HG03565 (cell line): ENCODE measurements at regions not wholly inside any gene's neighbourhood (a gene's known extent, or its start where the extent isn't known, plus 50 kb on each side); places are given as distances from the start of the nearest gene placed in this dataset.
"Not testable (repeated sequence)": the region's sequence is repeated elsewhere in the genome, so short reads cannot be mapped to it uniquely, and the experiment has no call there.

ENCODE experiments used
- ATAC-seq: cut with Tn5 transposase; IDR thresholded peaks from one replicate; pipeline ENCODE4 v1.9.1; 2021; ENCODE audit warnings: mild to moderate bottlenecking, moderate library complexity; ENCODE audit not compliant: unreplicated experiment

DNA sequence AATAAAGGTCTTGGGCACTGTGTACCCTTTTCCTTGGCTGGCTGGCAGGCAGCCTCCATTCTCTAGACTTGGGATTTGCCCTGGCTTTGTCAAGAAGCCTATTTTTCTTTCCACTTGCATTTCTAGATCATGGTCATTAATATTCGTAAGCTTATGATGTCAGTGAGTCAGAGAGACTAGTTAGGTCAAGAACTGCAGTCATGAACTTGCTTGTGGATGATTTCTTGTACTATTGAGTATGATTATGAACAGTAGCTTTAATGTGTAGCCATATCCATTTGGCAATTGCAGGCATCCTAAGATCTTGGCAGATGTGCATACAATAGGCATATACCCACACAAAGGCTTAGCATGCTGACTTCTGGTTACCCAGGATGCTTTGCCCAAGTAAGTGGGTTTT is 186.8 kb upstream of the CLINT1 start:
- no peak for ATAC-seq

DNA sequence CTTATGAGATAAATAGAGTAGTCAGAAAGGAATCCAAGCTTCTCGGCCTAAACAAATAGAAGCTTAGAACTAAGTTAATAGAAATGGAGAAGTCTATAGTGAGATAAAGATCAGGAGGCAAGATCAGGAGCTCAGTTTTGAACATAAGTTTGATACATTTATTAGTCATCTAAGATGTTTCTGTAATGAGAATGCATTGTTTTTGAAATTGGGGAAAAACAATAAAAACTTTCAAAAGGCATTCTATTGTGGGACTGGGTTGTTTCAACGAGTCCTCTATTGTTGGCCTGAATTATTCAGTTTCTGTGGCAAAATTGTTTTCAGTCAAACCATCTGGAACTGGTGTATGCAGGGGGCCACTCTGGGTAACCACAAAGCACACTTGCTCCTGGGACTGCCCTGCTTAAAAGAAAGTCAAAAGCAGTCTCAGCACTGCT is 181.0 kb upstream of the CLINT1 start:
- peak; percentile 69 for ATAC-seq

DNA sequence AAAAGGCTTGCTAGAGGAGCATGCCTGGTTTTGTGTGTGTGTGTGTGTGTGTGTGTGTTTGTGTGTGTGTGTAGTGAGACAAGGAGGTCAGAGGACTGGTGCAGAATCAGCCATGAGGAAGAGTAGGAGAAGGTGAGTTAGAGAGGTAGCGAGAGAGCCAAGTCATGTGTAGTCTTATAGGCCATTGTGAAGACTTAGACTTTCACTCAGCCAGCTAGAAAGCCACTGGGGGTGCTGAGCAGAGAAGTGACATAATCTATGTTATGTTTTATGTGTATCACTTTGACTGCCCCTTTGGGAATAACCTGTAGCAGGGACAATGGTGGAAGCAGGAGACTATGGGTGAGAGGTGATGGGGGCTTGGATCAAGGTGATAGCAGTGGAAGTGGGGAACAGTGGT is 180.5 kb upstream of the CLINT1 start:
- peak; percentile 15 for ATAC-seq

DNA sequence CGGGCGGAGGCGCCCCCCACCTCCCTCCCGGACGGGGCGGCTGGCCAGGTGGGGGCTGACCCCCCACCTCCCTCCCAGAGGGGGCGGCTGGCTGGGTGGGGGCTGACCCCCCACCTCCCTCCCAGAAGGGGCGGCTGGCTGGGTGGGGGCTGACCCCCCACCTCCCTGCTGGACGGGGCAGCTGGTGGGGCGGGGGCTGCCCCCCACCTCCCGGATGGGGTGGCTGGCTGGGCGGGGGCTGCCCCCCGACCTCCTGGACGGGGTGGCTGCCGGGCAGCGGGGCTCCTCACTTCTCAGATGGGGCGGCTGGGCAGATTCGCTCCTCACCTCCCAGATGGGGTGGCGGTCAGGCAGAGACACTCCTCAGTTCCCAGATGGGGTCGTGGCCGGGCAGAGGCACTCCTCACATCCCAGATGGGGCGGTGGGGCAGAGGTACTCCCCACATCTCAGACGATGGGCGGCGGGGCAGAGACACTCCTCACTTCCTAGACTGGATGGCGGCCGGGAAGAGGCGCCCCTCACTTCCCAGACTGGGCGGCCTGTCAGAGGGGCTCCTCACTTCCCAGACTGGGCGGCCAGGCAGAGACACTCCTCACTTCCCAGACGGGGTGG is 178.1 kb upstream of the CLINT1 start:
- not testable (repeated sequence) for ATAC-seq

- ATAC-seq = not testable (repeated sequence)
Measured at GRCh38 chr5:158034586-158034985, 175.6 kb upstream of the CLINT1 start.

GRCh38 chr5:158033724-158034123 is 174.8 kb upstream of the CLINT1 start:
- no peak for ATAC-seq

DNA sequence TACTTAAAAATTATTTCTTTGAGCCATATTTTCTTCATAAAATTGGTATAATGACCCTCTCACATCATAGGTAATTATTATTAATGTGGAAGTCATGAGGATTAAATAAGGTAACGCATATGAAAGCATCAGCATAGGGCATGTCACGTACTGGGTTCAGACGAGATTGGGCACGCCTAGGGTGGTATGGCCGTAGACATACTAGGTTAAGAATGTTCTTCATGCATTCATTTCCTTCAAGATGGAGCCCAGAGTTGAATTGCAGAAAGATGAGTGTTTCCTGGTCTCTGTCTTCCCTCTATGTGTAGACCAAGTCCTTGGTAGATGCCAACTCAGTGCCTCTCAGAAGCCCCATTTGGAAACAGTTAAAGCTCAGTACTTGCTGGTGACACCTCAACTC is 174.1 kb upstream of the CLINT1 start:
- ATAC-seq = no peak

DNA sequence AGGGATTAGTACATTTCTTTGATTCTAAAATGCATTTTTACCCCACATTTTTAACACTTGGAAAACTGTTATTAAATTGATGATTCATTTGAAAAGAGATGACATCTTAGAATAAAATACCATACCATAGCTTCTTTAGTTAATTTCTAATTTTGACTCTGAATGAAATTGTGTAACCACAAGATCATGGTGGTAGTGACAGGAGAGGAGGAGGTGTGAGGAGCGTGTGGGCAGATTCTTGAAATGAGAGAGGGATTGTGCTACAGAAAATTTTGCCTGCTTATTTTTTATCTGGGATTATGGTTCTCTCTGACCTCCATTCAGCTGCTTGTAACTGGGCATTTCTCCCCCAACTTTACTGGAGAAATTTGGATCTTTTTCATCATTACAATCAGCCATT is 173.3 kb upstream of the CLINT1 start:
- ATAC-seq = no peak

GRCh38 chr5:158027806-158028775 is 169.1 kb upstream of the CLINT1 start:
- ATAC-seq = no peak

- no peak for ATAC-seq
Measured at GRCh38 chr5:158026304-158027031, 167.5 kb upstream of the CLINT1 start.

DNA sequence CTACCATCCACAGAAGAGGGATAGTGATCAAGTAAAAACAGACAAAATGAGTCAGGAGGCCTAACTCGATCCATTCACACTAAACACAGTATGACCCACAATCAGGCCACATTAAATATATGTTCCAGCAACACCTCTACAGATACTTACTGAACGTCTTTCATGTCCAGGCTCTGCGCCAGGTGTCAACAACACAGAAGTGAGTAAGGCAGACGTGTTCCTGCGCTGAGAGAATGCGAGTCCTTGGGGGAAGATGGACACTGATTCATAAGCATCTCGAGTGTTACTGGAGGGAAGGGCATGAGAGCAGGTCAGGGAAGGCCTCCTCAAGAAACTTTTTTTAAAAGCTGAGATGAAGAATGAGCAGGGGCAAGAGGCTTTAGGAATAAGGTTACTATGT is 164.3 kb upstream of the CLINT1 start:
- no peak for ATAC-seq

DNA sequence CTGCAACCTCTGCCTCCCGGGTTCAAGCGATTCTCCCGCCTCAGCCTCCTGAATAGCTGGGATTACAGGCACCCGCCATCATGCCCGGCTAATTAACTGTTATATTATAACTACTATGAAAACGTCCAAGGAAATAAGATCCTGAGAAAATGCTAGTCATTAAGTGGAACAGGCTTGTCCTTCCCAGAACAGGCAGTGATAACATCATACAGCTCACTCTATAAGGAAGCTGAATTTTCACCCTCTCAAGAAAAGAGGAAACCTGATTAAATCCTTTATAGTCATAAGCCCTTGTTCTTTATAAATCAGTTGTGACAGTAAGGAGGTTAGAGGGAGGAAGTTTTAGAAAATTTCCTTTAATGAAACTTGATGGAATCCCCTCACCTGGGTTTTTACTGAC is 163.9 kb upstream of the CLINT1 start:
- no peak for ATAC-seq

GRCh38 chr5:158022393-158022792 is 163.4 kb upstream of the CLINT1 start:
- no peak for ATAC-seq

- no peak for ATAC-seq
Measured at GRCh38 chr5:158020555-158021418, 161.8 kb upstream of the CLINT1 start.

GRCh38 chr5:158017469-158017868 is 158.5 kb upstream of the CLINT1 start:
- ATAC-seq = no peak

DNA sequence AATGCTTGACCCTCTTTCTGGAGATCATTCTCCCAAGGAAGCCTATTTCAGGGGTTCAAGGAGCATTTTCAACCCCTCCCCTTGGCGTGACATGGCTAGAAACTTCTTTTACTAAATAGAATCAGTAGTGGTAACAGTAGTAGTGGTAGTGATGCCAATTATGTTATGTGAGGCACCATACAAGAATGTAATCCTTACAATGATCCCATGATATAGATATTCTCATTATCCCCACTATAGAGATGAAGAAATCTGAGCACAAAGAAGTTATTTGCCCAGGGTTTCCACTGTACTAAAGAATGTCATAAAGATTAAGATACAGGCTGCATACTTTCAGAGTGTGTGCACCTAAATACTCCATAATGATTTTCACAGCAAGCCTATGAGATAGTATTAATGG is 155.4 kb upstream of the CLINT1 start:
- no peak for ATAC-seq

GRCh38 chr5:158013939-158014338 is 155.0 kb upstream of the CLINT1 start:
- no peak for ATAC-seq

GRCh38 chr5:158013303-158013702 is 154.4 kb upstream of the CLINT1 start:
- ATAC-seq = no peak

DNA sequence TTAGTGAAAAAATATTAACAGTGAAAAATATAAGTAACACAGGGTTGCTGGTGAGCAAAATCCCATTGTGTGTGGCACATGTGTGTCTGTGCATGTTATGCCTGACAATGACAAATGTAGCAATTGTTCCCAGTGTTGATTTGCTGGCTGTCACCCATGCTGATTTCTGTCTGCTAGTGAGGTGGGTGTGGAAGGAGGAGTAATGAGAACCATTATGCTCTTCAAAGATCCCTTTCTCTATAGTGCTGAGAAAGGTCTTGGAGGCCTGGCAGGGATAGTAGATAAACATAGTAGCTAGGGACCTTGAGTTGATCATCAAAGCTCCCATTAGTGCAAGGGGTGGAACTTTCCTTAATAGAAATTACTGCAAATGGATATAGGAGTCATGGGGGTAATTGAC is 152.5 kb upstream of the CLINT1 start:
- ATAC-seq = no peak

DNA sequence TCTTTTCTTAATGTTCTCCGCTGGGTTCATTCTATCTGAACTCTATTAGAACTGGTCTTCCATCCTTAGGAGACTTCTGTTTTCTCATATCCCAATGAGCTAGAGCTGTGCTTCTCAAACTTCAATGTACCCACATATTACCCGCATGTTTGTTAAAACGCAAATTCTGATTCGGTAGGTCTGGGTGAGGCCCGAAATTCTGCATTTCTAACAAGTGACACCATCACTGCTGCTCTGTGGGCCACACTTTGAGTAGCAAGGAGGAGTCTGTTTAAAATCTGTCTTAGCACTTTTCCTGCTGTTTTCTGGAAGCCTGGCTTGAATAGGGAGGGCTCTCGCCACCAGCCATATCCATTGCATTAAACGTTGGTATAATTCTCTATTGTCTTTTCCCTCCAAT is 151.9 kb upstream of the CLINT1 start:
- ATAC-seq = no peak

DNA sequence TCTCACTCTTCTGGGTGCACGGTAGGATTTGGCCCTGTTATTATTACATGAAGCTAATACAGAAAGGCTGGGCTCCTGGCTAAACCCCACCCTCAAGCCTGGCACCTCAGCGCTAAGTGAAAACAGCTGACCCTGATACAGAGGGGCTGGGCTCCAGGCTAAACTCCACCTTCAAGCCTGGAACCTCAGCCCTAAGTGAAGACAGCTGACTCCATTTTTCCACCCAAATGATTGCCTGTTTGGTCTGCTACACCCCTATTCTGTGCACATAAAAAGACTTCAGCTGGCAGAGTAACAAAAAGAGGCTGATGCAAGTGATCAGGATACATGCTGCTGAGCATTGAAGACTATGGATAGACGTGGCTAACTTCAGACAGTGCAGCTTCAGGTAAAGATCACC is 148.4 kb upstream of the CLINT1 start:
- ATAC-seq = no peak
